Adipocyte (in vitro differentiated cells): ENCODE measurements at regions not wholly inside any gene's neighbourhood (a gene's known extent, or its start where the extent isn't known, plus 50 kb on each side); places are given as distances from the start of the nearest gene placed in this dataset.
"Not testable (repeated sequence)": the region's sequence is repeated elsewhere in the genome, so short reads cannot be mapped to it uniquely, and the experiment has no call there.

ENCODE experiments used
- DNase-seq: peaks from one replicate; pipeline ENCODE4 v3.0.0-alpha.2; 2015; ENCODE audit warnings: low read depth
- H3K27me3 ChIP-seq: replicated peaks from 2 replicates; pipeline ENCODE4 v1.7.0; 2013; ENCODE audit warnings: mild to moderate bottlenecking, low read length, moderate library complexity; ENCODE audit not compliant: control insufficient read depth, insufficient read depth
- H3K36me3 ChIP-seq: 2 replicates; pipeline ENCODE4 v1.7.0; 2013; ENCODE audit warnings: low read length, mild to moderate bottlenecking, moderate library complexity; ENCODE audit not compliant: control insufficient read depth, insufficient read depth, severe bottlenecking
- H3K4me1 ChIP-seq: 2 replicates; pipeline ENCODE4 v1.7.0; 2013; ENCODE audit warnings: mild to moderate bottlenecking, low read length, moderate library complexity; ENCODE audit not compliant: control insufficient read depth, insufficient read depth
- H3K4me3 ChIP-seq: 2 replicates; pipeline ENCODE4 v1.7.0; 2013; ENCODE audit warnings: mild to moderate bottlenecking, low read length, moderate library complexity
- H3K9ac ChIP-seq: 2 replicates; pipeline ENCODE4 v1.7.0; 2013; ENCODE audit warnings: mild to moderate bottlenecking, low read length, moderate library complexity
- H3K9me3 ChIP-seq: 2 replicates; pipeline ENCODE4 v1.7.0; 2013; ENCODE audit warnings: mild to moderate bottlenecking, low read length, moderate library complexity; ENCODE audit not compliant: control insufficient read depth

GRCh38 chr3:6402666-6403065 is 458.2 kb upstream of the GRM7 start:
- H3K4me3 ChIP-seq, H3K27me3 ChIP-seq, H3K4me1 ChIP-seq, H3K36me3 ChIP-seq, DNase-seq, H3K9ac ChIP-seq: not testable (repeated sequence)
- H3K9me3 ChIP-seq, result peaks cover 15% of the 10 kb centered on the region

DNA sequence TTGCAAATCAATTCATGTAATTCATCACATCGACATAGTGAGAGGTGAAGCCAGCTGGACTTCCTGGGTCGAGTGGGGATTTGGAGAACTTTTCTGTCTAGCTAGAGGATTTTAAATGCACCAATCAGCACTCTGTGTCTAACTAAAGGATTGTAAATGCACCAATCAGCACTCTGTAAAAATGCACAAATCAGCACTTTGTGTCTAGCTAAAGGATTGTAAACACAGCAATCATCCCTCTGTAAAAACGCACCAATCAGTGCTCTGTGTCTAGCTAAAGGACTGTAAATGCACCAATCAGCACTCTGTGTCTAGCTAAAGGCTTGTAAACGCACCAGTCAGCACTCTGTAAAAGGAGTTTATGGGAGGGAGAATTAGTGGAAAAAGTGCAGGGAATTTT is 454.0 kb upstream of the GRM7 start:
- not testable (repeated sequence) for H3K36me3 ChIP-seq, H3K27me3 ChIP-seq, H3K4me1 ChIP-seq, H3K4me3 ChIP-seq, H3K9ac ChIP-seq, DNase-seq
- H3K9me3 ChIP-seq, result peaks cover 15% of the 10 kb centered on the region

DNA sequence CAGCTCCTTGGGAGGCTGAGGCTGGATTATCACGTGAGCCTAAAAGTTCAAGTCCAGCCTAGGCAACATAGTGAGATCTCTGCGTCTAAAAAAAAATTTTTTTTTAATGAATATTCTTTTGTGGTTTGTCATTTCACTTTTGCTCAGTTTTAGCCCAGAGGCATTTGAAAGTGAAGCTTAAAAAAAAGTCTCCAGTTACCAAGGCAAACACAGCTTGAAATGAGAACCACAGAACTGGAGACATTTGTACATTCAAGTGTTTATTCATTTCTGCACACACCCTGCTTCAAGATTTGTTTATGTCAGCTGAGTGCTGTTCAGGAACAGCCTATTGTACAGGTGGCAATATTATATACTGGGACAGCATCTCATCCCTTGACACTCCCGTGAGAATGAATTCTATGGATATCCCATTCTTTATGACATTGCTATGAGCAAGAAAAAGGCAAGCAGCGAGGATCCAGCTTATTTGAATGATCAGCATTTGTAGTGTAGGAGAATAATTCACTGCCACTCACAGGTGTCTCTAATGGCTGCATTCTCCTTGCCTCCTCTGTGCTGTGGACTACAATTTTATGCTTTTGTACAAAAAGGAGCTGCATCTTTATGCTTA is 444.8 kb upstream of the GRM7 start:
- H3K4me1 ChIP-seq, result no peaks in the 10 kb centered on the region
- peaks cover 5% of the 10 kb centered on the region for H3K9me3 ChIP-seq
- H3K4me3 ChIP-seq, result no peak overlapping the region
- no peak overlapping the region for H3K9ac ChIP-seq
- DNase-seq, result no peak
- no peaks in the 10 kb centered on the region for H3K36me3 ChIP-seq
- no peaks in the 10 kb centered on the region for H3K27me3 ChIP-seq

GRCh38 chr3:6417174-6417573 is 443.7 kb upstream of the GRM7 start:
- H3K36me3 ChIP-seq, result no peaks in the 10 kb centered on the region
- H3K4me3 ChIP-seq, result no peak overlapping the region
- H3K9ac ChIP-seq, result no peak overlapping the region
- H3K9me3 ChIP-seq, result peaks cover 5% of the 10 kb centered on the region
- no peaks in the 10 kb centered on the region for H3K4me1 ChIP-seq
- no peak for DNase-seq
- H3K27me3 ChIP-seq, result no peaks in the 10 kb centered on the region

DNA sequence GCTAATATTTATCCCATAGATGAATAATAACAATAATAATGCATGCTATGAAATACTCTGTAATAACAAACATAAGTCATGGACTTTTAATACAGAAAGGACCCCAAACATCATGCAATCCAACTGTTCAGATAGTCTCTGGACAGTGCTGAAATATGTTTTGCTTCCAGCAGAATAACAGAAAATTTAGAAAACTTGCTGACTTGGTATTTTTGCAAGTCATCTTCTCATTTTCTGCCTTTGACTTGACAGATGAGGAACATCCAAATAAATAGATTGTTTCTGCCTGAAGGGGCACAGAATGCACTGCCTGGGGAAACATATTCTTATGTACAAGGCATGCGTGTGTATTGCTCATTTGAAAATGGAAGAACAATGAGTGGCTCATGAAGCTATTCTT is 442.4 kb upstream of the GRM7 start:
- DNase-seq, result no peak
- Histone ChIP-seq H3K4me3 (no peak overlapping the region), H3K4me1 (no peaks in the 10 kb centered on the region), H3K9me3 (no peaks in the 10 kb centered on the region), H3K9ac (no peak overlapping the region), H3K36me3 (no peaks in the 10 kb centered on the region), H3K27me3 (no peaks in the 10 kb centered on the region)

DNA sequence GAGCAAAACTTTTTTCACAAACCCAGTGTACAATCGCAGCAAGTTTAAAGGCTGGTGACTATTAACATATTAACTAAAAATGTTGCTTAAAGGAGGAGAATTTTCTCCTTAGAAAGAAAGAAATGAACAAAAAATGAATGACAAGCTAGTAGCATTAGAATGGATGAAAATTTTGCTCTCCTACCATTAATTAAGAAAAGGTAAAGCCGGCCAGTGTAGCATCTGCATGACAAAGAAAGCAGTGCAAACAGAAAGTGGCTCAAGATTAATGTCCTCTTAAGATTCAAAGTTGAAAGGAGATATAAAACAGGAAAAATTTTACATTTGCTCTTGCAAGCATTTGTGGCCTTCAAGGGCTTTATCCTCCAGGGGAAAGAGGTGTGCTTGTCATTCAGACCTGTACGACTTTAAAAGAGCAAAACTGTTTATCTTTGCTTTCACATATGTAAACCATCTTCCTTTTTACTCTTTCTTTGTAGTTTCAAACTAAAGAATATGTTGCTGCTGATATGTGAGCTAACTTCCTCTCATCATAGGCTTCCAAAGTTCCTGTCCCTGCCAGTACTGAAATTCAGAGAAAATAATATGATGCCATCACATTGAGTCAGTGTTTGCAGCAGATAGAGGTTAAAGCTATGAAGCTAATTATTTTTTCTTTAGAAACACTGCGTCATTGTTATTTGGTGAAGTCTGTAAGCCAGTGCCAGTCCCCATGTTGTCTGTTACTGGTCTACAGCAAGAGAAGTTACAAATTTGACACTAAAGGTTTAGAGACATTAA is 439.1 kb upstream of the GRM7 start:
- Histone ChIP-seq H3K27me3 (no peaks in the 10 kb centered on the region), H3K36me3 (no peaks in the 10 kb centered on the region), H3K4me1 (no peaks in the 10 kb centered on the region), H3K9me3 (peaks cover 7% of the 10 kb centered on the region), H3K9ac (no peak overlapping the region), H3K4me3 (no peak overlapping the region)
- no peak for DNase-seq

DNA sequence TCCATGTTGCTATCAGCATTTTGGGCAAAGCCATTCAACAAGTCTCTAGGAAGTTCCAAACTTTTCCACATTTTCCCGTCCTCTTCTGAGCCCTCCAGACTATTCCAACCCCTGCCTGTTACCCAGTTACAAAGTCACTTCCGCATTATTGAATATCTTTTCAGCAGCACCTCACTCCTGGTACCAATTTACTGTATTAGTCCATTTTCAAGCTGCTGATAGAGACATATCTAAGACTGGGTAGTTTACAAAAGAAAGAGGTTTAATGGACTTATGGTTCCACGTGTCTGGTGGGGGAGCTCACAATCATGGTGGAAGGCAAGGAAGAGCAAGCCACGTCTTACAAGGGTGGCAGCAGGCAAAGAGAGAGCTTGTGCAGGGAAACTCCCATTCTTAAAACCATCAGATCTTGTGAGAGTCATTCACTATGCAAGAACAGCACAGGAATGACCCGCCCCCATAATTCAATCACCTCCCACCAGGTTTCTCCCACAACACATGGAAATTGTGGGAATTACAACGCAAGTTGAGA is 435.6 kb upstream of the GRM7 start:
- Histone ChIP-seq H3K27me3 (no peaks in the 10 kb centered on the region), H3K9ac (no peak overlapping the region), H3K36me3 (no peaks in the 10 kb centered on the region), H3K9me3 (peaks cover 11% of the 10 kb centered on the region), H3K4me3 (no peak overlapping the region), H3K4me1 (no peaks in the 10 kb centered on the region)
- no peak for DNase-seq

GRCh38 chr3:6428276-6428675 is 432.6 kb upstream of the GRM7 start:
- not testable (repeated sequence) for H3K4me1 ChIP-seq, H3K9ac ChIP-seq, H3K4me3 ChIP-seq, H3K36me3 ChIP-seq, DNase-seq, H3K27me3 ChIP-seq
- peaks cover 11% of the 10 kb centered on the region for H3K9me3 ChIP-seq

DNA sequence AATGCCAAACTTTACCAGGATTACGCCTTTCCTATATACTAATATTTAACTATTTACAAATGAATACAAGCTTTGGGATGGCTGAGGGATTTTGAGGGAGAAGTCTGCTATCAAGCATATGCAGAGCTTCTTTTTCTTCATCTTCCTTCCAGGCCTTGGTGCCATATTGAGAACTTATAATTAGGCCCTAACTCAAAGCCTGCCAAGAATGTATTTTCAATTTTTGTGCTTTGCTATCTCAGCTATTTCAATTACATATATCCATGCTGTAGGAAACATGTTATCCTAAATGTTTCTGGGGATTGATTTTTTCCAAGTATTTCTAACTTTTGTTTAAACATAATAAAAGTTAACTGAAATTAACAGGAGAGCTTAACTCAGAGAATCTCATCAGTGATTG is 425.0 kb upstream of the GRM7 start:
- Histone ChIP-seq H3K27me3 (no peaks in the 10 kb centered on the region), H3K36me3 (no peaks in the 10 kb centered on the region), H3K4me3 (no peak overlapping the region), H3K9me3 (no peaks in the 10 kb centered on the region), H3K9ac (no peak overlapping the region), H3K4me1 (no peaks in the 10 kb centered on the region)
- no peak for DNase-seq

DNA sequence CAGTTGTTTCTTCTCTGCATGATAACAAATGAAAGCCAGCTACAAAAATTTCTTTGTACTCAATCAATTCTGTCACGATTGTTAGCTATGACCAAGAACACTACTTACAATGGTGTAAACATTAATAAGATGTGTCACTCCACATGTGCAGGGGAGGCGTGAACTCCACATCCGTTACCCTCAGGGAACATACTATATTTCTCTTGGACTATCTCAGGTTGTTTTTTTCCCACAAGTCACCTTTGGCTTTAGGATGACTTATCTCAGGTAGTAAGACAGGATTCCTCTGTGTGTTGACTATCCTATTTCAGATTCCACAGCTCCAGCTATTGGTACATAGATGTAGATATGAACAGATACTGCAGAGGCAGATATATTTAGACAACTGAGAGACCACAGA is 423.3 kb upstream of the GRM7 start:
- Histone ChIP-seq H3K9ac (no peak overlapping the region), H3K4me1 (no peaks in the 10 kb centered on the region), H3K36me3 (no peaks in the 10 kb centered on the region), H3K9me3 (no peaks in the 10 kb centered on the region), H3K4me3 (no peak overlapping the region), H3K27me3 (no peaks in the 10 kb centered on the region)
- DNase-seq, result no peak

- no peak for DNase-seq
- Histone ChIP-seq H3K36me3 (no peaks in the 10 kb centered on the region), H3K9ac (no peak overlapping the region), H3K4me1 (no peaks in the 10 kb centered on the region), H3K4me3 (no peak overlapping the region), H3K9me3 (no peaks in the 10 kb centered on the region), H3K27me3 (no peaks in the 10 kb centered on the region)
Measured at GRCh38 chr3:6438031-6438430, 422.9 kb upstream of the GRM7 start.
